K562 (cell line): ENCODE measurements at regions not wholly inside any gene's neighbourhood (a gene's known extent, or its start where the extent isn't known, plus 50 kb on each side); places are given as distances from the start of the nearest gene placed in this dataset.

Experiments used
- ATAC-seq: fragments of 200-7000 bp; cut with Tn5 transposase; 3 replicates; pipeline ENCODE4 v1.9.1; 2020; ENCODE audit warnings: moderate library complexity
- BruUV-seq: library from RNA; stranded (reverse); fragments of 400-500 nt; replicated peaks from 2 replicates; lab custom pipeline; 2021; lab: Mats Ljungman, UMichigan
- CTCF ChIA-PET: fragments of 300-600 bp; formaldehyde crosslinking; extraction: SDS; loops from one replicate; lab custom pipeline; 2021; ENCODE audit warnings: low intra/inter-chr PET ratio; lab: Yijun Ruan, JAX
- POLR2A ChIA-PET: fragments of 300-600, 350-650 bp; sonication (Branson Sonifier 250); formaldehyde crosslinking; extraction: SDS; loops from one replicate; lab custom pipeline; 2021; ENCODE audit warnings: antibody characterized with exemption, inconsistent platforms; lab: Yijun Ruan, JAX
- DNase-seq, 4 experiments: peaks; one replicate each; pipeline versions ENCODE4 v3.0.0 to v3.0.0-alpha.2; 2011 to 2018; ENCODE audit warnings: low spot score in 3 of 4, mixed read lengths in 3 of 4; ENCODE audit errors: extremely low read depth in 1 of 4
- FAIRE-seq: peaks from 2 replicates; lab custom pipeline; 2011; peaks lifted over from hg19 to GRCh38; lab: Jason Lieb, UNC
- H2AFZ ChIP-seq: 2 replicates; pipeline ENCODE4 v1.6.0; 2011; ENCODE audit warnings: low read depth, low read length, control low read depth, inconsistent platforms
- H3K27ac ChIP-seq: fragments of 200-600 bp; 3 replicates; pipeline ENCODE4 v1.8.0; 2011; ENCODE audit warnings: low read depth, mild to moderate bottlenecking, control low read depth, inconsistent platforms, low read length, moderate library complexity, mixed read lengths; ENCODE audit errors: extremely low read depth
- H3K27me3 ChIP-seq, 2 experiments: fragments of 300-600 bp in 1 of 2; 2 replicates in 1 of 2; 3 replicates in 1 of 2; pipeline versions ENCODE4 v1.6.0 to v1.8.0; 2011; ENCODE audit warnings: inconsistent platforms in 2 of 2, low read length in 2 of 2, mild to moderate bottlenecking in 1 of 2, mixed read lengths in 1 of 2, moderate library complexity in 1 of 2; ENCODE audit not compliant: control insufficient read depth in 2 of 2, insufficient read depth in 2 of 2
- H3K36me3 ChIP-seq: fragments of 300-600 bp; 3 replicates; pipeline ENCODE4 v1.8.0; 2011; ENCODE audit warnings: mild to moderate bottlenecking, low read length, inconsistent platforms; ENCODE audit not compliant: control insufficient read depth, insufficient read depth
- H3K4me1 ChIP-seq, 2 experiments: fragments of 200-600 bp in 1 of 2; replicated peaks in 1 of 2; 2 replicates in 1 of 2; 3 replicates in 1 of 2; pipeline versions ENCODE4 v1.5.1 to v1.8.0; 2011; ENCODE audit warnings: inconsistent platforms in 2 of 2, low read length in 2 of 2, mild to moderate bottlenecking in 1 of 2, mixed read lengths in 1 of 2, moderate library complexity in 1 of 2; ENCODE audit not compliant: control insufficient read depth in 2 of 2, insufficient read depth in 2 of 2
- H3K4me2 ChIP-seq: 2 replicates; pipeline ENCODE4 v1.6.1; 2011; ENCODE audit warnings: low read length, control low read depth, inconsistent platforms, mixed read lengths; ENCODE audit not compliant: insufficient read depth
- H3K4me3 ChIP-seq: fragments of 200-600 bp; sonication (generic), shearing (Covaris generic); 2 replicates; pipeline ENCODE4 v1.5.1; 2016; ENCODE audit warnings: control low read depth, inconsistent platforms
- H3K79me2 ChIP-seq: fragments of 200-600 bp; 3 replicates; pipeline ENCODE4 v1.8.0; 2011; ENCODE audit warnings: low read length, inconsistent platforms; ENCODE audit not compliant: control insufficient read depth, insufficient read depth
- H3K9ac ChIP-seq, 2 experiments: 2 replicates each; pipeline versions ENCODE4 v1.6.0 to v1.6.1; 2011; ENCODE audit warnings: low read depth in 2 of 2, low read length in 2 of 2, control low read depth in 1 of 2, inconsistent platforms in 1 of 2, mild to moderate bottlenecking in 1 of 2, mixed read lengths in 1 of 2; ENCODE audit not compliant: insufficient read depth in 1 of 2
- H3K9me1 ChIP-seq: one replicate; pipeline ENCODE4 v1.6.0; 2011; ENCODE audit warnings: inconsistent platforms, mild to moderate bottlenecking, low read length, moderate library complexity; ENCODE audit not compliant: control insufficient read depth, insufficient read depth
- H3K9me3 ChIP-seq: replicated peaks from 2 replicates; pipeline ENCODE4 v1.5.1; 2011; ENCODE audit warnings: low read depth, low read length, inconsistent platforms; ENCODE audit not compliant: control insufficient read depth, insufficient read depth
- H4K20me1 ChIP-seq: replicated peaks from 2 replicates; pipeline ENCODE4 v1.6.1; 2011; ENCODE audit warnings: low read length, inconsistent platforms, mixed read lengths; ENCODE audit not compliant: control insufficient read depth, insufficient read depth
- ARNT ChIP-seq, 2 experiments: fragments of 450-650 bp; IDR thresholded peaks; 2 replicates each; pipeline ENCODE4 v1.6.1; 2016; ENCODE audit warnings: mild to moderate bottlenecking in 1 of 2
- COPS2 ChIP-seq: fragments of 450-650 bp; conservative IDR thresholded peaks from 2 replicates; pipeline ENCODE4 v1.6.1; 2016; ENCODE audit warnings: mild to moderate bottlenecking, moderate library complexity
- CREM ChIP-seq: IDR thresholded peaks from 2 replicates; pipeline ENCODE4 v1.6.1; 2014; ENCODE audit warnings: antibody characterized with exemption, low read depth
- HLTF ChIP-seq: fragments of 450-650 bp; IDR thresholded peaks from 2 replicates; pipeline ENCODE4 v1.6.1; 2016
- MXI1 ChIP-seq: IDR thresholded peaks from 2 replicates; pipeline ENCODE4 v1.6.1; 2011; ENCODE audit warnings: low read depth, mild to moderate bottlenecking, improper control_type of control experiment, low read length
- NFYB ChIP-seq: IDR thresholded peaks from 2 replicates; pipeline ENCODE4 v1.6.1; 2011; ENCODE audit warnings: mild to moderate bottlenecking, moderate library complexity; ENCODE audit not compliant: insufficient read length; ENCODE audit errors: extremely low read depth
- NR2C1 ChIP-seq, 2 experiments: fragments of 450-650 bp; IDR thresholded peaks; 2 replicates each; pipeline ENCODE4 v1.6.1; 2017; ENCODE audit warnings: mild to moderate bottlenecking in 2 of 2, antibody characterized with exemption in 1 of 2, inconsistent platforms in 1 of 2, missing compliant biosample characterization in 1 of 2, missing genetic modification characterization in 1 of 2
- NUFIP1 ChIP-seq: fragments of 450-650 bp; IDR thresholded peaks from 2 replicates; pipeline ENCODE4 v1.6.1; 2018; ENCODE audit not compliant: partially characterized antibody
- RBM14 ChIP-seq: fragments of 200-400 bp; formaldehyde crosslinking; IDR thresholded peaks from 2 replicates; pipeline ENCODE4 v1.6.1; 2018; ENCODE audit warnings: low read depth, mild to moderate bottlenecking, low read length, moderate library complexity, borderline replicate concordance; ENCODE audit not compliant: insufficient read depth
- RHOXF2B ChIP-seq: fragments of 250-450 bp; sonication (Bioruptor Pico); conservative IDR thresholded peaks from 2 replicates; pipeline ENCODE4 v1.5.1; 2021
- SMARCE1 ChIP-seq: fragments of 450-650 bp; IDR thresholded peaks from 2 replicates; pipeline ENCODE4 v1.7.1; 2016; ENCODE audit warnings: mild to moderate bottlenecking
- STAT6 ChIP-seq: sonication (generic); formaldehyde crosslinking; IDR thresholded peaks from 2 replicates; pipeline ENCODE4 v1.8.1; 2023; ENCODE audit warnings: mild to moderate bottlenecking, missing genetic modification reagents
- ZNF12 ChIP-seq: sonication (generic); formaldehyde crosslinking; IDR thresholded peaks from 2 replicates; pipeline ENCODE4 v1.4.0; 2020; ENCODE audit warnings: mild to moderate bottlenecking, missing genetic modification reagents
- ZNF184 ChIP-seq: sonication (generic); formaldehyde crosslinking; IDR thresholded peaks from 2 replicates; pipeline ENCODE4 v1.5.0; 2020; ENCODE audit warnings: missing genetic modification reagents
- ZNF449 ChIP-seq: fragments of 250-450 bp; sonication (Bioruptor Pico); IDR thresholded peaks from 2 replicates; pipeline ENCODE4 v1.8.0; 2022; ENCODE audit warnings: moderate library complexity, mild to moderate bottlenecking, inconsistent platforms
- WGBS: fragments of 100-300 bp; shearing (Covaris generic); methylation state at CpG from one replicate; pipeline ENCODE4 v1.1.6; 2016; ENCODE audit warnings: low coverage, mixed read lengths; ENCODE audit not compliant: insufficient coverage; ENCODE audit errors: missing lambda C conversion rate; 5-methylcytosine and 5-hydroxymethylcytosine counted together
- in situ Hi-C: fragments of 300-500 bp; cut with MboI; formaldehyde crosslinking; loops from 4 replicates; pipeline ENCODE4 v1.15.0; 2018; ENCODE audit warnings: inconsistent platforms, mixed read lengths
- intact Hi-C: fragments of 100-400 bp; cut with micrococcal nuclease; formaldehyde crosslinking; loops from 2 replicates; pipeline ENCODE4 v1.14.2; 2022

GRCh38 chr2:65587779-65588178 is 155.4 kb upstream of the SPRED2 start:
- no peaks in the 10 kb centered on the region for H3K4me1 ChIP-seq
- no peak overlapping the region for H3K27ac ChIP-seq
- no peak overlapping the region for H3K4me2 ChIP-seq
- no peak for TF ChIP-seq ARNT (IDR thresholded peaks at IDR 0.05)
- no peak for TF ChIP-seq RBM14
- TF ChIP-seq NR2C1 (IDR thresholded peaks at IDR 0.05) = no peak
- no peak for TF ChIP-seq NR2C1 (tag; IDR thresholded peaks at IDR 0.05)
- no peak for TF ChIP-seq NUFIP1
- TF ChIP-seq ZNF12 = peak; percentile 94
- no peak for TF ChIP-seq MXI1
- no peak for TF ChIP-seq COPS2
- TF ChIP-seq, all 486 proteins: peak for 1
- DNase-seq (no peak), FAIRE-seq (no peak), ATAC-seq (no peak)
- no TSS peak for BruUV-seq
- WGBS = 7% methylated on average over 4 of the region's 4 CpGs
- Histone ChIP-seq H4K20me1 (no peaks in the 10 kb centered on the region), H3K9me1 (no peaks in the 10 kb centered on the region), H3K36me3 (no peaks in the 10 kb centered on the region), H3K9ac (no peak overlapping the region), H3K27me3 (peaks cover 4 to 6% of the 10 kb centered on the region in 2 experiments), H3K9me3 (no peaks in the 10 kb centered on the region), H2AFZ (no peak overlapping the region), H3K79me2 (no peaks in the 10 kb centered on the region), H3K4me3 (no peak overlapping the region)
- CTCF ChIA-PET = no interaction called here
- POLR2A ChIA-PET = interaction anchor here (1.6 kb wide), 1 partner anchor 12 kb away, joined by 6 read pairs; no protein-coding TSS in a partner anchor
- intact Hi-C loops (no loop called here), in situ Hi-C loops (no loop called here)

- CTCF ChIA-PET = no interaction called here
- no peaks in the 10 kb centered on the region; a peak in 1 of 5 replicates for H3K4me1 ChIP-seq
- in situ Hi-C loops (no loop called here), intact Hi-C loops (no loop called here)
- ATAC-seq (no peak), FAIRE-seq (no peak), DNase-seq (no peak)
- peaks cover 4 to 6% of the 10 kb centered on the region in 2 experiments; a peak in 4 of 5 replicates for H3K27me3 ChIP-seq
- H3K79me2 ChIP-seq = no peaks in the 10 kb centered on the region
- no peaks in the 10 kb centered on the region for H3K9me3 ChIP-seq
- 31% methylated on average over 4 of the region's 4 CpGs for WGBS
- H3K4me3 ChIP-seq = no peak overlapping the region
- no peak overlapping the region for H3K4me2 ChIP-seq
- H3K9me1 ChIP-seq = no peaks in the 10 kb centered on the region
- POLR2A ChIA-PET = interaction anchor here (1.6 kb wide), 1 partner anchor 11 kb away, joined by 6 read pairs; no protein-coding TSS in a partner anchor
- no peak overlapping the region for H3K27ac ChIP-seq
- no TSS peak for BruUV-seq
- H2AFZ ChIP-seq = no peak overlapping the region
- H4K20me1 ChIP-seq = no peaks in the 10 kb centered on the region
- H3K36me3 ChIP-seq = no peaks in the 10 kb centered on the region
- no peak overlapping the region for H3K9ac ChIP-seq
- TF ChIP-seq HLTF (no peak), NFYB (no peak), SMARCE1 (no peak), ZNF449 (CRISPR knock-in tag) (no peak), CREM (no peak), ZNF184 (no peak), RHOXF2B (CRISPR knock-in tag) (no peak), STAT6 (no peak)
Observed at GRCh38 chr2:65586516-65586915, 154.1 kb upstream of the SPRED2 start.
